SK-N-SH treated with all-trans-retinoic acid at 6 μM for 48 hours (cell line): ENCODE measurements at regions not wholly inside any gene's neighbourhood (a gene's known extent, or its start where the extent isn't known, plus 50 kb on each side); places are given as distances from the start of the nearest gene placed in this dataset.
"Not testable (repeated sequence)": the region's sequence is repeated elsewhere in the genome, so short reads cannot be mapped to it uniquely, and the experiment has no call there.

Experiments used
- BACH2 ChIP-seq: fragments of 250-450 bp; sonication (Bioruptor Pico); IDR thresholded peaks from 2 replicates; pipeline ENCODE4 v1.9.0; 2021; ENCODE audit warnings: mild to moderate bottlenecking, borderline replicate concordance
- ESRRG ChIP-seq: fragments of 250-450 bp; sonication (Bioruptor Pico); IDR thresholded peaks from 2 replicates; pipeline ENCODE4 v1.6.1; 2021; ENCODE audit warnings: mild to moderate bottlenecking
- GLIS3 ChIP-seq: fragments of 250-450 bp; sonication (Bioruptor Pico); IDR thresholded peaks from 2 replicates; pipeline ENCODE4 v1.5.0; 2020; ENCODE audit warnings: mild to moderate bottlenecking, moderate library complexity
- PPARA ChIP-seq: fragments of 250-450 bp; sonication (Bioruptor Pico); IDR thresholded peaks from 2 replicates; pipeline ENCODE4 v1.5.0; 2020; ENCODE audit warnings: mild to moderate bottlenecking, borderline replicate concordance
- RARB ChIP-seq: fragments of 250-450 bp; sonication (Bioruptor Pico); IDR thresholded peaks from 2 replicates; pipeline ENCODE4 v1.8.0; 2021; ENCODE audit warnings: mild to moderate bottlenecking, moderate library complexity
- SNAI2 ChIP-seq: fragments of 250-450 bp; sonication (Bioruptor Pico); IDR thresholded peaks from 2 replicates; pipeline ENCODE4 v1.5.0; 2020; ENCODE audit warnings: mild to moderate bottlenecking, moderate library complexity
- ZFP3 ChIP-seq: fragments of 250-450 bp; sonication (Bioruptor Pico); IDR thresholded peaks from 2 replicates; pipeline ENCODE4 v1.5.0; 2020; ENCODE audit warnings: mild to moderate bottlenecking, moderate library complexity
- ZFP30 ChIP-seq: fragments of 450-650 bp; formaldehyde crosslinking; IDR thresholded peaks from 2 replicates; pipeline ENCODE4 v1.5.0; 2022; ENCODE audit warnings: mild to moderate bottlenecking, moderate library complexity
- ZNF70 ChIP-seq: fragments of 450-650 bp; formaldehyde crosslinking; IDR thresholded peaks from 2 replicates; pipeline ENCODE4 v1.5.0; 2020; ENCODE audit warnings: mild to moderate bottlenecking, moderate library complexity
- ZNF8 ChIP-seq: fragments of 450-650 bp; formaldehyde crosslinking; IDR thresholded peaks from 2 replicates; pipeline ENCODE4 v1.5.0; 2020; ENCODE audit warnings: mild to moderate bottlenecking, moderate library complexity
- TF ChIP-seq, protein P1 (sequence below): fragments of 250-450 bp; sonication (Bioruptor Pico); IDR thresholded peaks from 2 replicates; pipeline ENCODE4 v1.5.1; 2020; ENCODE audit warnings: low read depth, mild to moderate bottlenecking, moderate library complexity
- TF ChIP-seq, protein P2 (sequence below): fragments of 250-450 bp; sonication (Bioruptor Pico); IDR thresholded peaks from 2 replicates; pipeline ENCODE4 v1.8.0; 2020; ENCODE audit warnings: mild to moderate bottlenecking, moderate library complexity, borderline replicate concordance
- TF ChIP-seq, protein P3 (sequence below): fragments of 250-450 bp; sonication (Bioruptor Pico); IDR thresholded peaks from 2 replicates; pipeline ENCODE4 v1.5.1; 2021; ENCODE audit warnings: mild to moderate bottlenecking, moderate library complexity

- not testable (repeated sequence) for TF ChIP-seq GLIS3 (CRISPR knock-in tag); ZNF8 (CRISPR knock-in tag); RARB; ZFP3 (CRISPR knock-in tag); SNAI2 (CRISPR knock-in tag); ESRRG (CRISPR knock-in tag); ZFP30 (CRISPR knock-in tag); PPARA; BACH2 (CRISPR knock-in tag); ZNF70 (CRISPR knock-in tag)
- TF ChIP-seq, protein P1, sequence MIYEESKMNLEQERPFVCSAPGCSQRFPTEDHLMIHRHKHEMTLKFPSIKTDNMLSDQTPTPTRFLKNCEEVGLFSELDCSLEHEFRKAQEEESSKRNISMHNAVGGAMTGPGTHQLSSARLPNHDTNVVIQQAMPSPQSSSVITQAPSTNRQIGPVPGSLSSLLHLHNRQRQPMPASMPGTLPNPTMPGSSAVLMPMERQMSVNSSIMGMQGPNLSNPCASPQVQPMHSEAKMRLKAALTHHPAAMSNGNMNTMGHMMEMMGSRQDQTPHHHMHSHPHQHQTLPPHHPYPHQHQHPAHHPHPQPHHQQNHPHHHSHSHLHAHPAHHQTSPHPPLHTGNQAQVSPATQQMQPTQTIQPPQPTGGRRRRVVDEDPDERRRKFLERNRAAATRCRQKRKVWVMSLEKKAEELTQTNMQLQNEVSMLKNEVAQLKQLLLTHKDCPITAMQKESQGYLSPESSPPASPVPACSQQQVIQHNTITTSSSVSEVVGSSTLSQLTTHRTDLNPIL (CRISPR knock-in tag): not testable (repeated sequence)
- TF ChIP-seq, protein P2, sequence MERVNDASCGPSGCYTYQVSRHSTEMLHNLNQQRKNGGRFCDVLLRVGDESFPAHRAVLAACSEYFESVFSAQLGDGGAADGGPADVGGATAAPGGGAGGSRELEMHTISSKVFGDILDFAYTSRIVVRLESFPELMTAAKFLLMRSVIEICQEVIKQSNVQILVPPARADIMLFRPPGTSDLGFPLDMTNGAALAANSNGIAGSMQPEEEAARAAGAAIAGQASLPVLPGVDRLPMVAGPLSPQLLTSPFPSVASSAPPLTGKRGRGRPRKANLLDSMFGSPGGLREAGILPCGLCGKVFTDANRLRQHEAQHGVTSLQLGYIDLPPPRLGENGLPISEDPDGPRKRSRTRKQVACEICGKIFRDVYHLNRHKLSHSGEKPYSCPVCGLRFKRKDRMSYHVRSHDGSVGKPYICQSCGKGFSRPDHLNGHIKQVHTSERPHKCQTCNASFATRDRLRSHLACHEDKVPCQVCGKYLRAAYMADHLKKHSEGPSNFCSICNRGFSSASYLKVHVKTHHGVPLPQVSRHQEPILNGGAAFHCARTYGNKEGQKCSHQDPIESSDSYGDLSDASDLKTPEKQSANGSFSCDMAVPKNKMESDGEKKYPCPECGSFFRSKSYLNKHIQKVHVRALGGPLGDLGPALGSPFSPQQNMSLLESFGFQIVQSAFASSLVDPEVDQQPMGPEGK (CRISPR knock-in tag): not testable (repeated sequence)
- TF ChIP-seq, protein P3, sequence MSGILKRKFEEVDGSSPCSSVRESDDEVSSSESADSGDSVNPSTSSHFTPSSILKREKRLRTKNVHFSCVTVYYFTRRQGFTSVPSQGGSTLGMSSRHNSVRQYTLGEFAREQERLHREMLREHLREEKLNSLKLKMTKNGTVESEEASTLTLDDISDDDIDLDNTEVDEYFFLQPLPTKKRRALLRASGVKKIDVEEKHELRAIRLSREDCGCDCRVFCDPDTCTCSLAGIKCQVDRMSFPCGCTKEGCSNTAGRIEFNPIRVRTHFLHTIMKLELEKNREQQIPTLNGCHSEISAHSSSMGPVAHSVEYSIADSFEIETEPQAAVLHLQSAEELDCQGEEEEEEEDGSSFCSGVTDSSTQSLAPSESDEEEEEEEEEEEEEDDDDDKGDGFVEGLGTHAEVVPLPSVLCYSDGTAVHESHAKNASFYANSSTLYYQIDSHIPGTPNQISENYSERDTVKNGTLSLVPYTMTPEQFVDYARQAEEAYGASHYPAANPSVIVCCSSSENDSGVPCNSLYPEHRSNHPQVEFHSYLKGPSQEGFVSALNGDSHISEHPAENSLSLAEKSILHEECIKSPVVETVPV: not testable (repeated sequence)
These were observed 304.2 kb downstream of the RWDD3 start for GRCh38 chr1:95538242-95538641.
